Rectal smooth muscle tissue (tissue), 1 donor: ENCODE measurements at regions not wholly inside any gene's neighbourhood (a gene's known extent, or its start where the extent isn't known, plus 50 kb on each side); places are given as distances from the start of the nearest gene placed in this dataset.
"Not testable (repeated sequence)": the region's sequence is repeated elsewhere in the genome, so short reads cannot be mapped to it uniquely, and the experiment has no call there.

Source experiments
- H3K27ac ChIP-seq: one replicate; pipeline ENCODE4 v1.7.0; 2013; ENCODE audit warnings: low read depth, low read length, inconsistent platforms
- H3K27me3 ChIP-seq: one replicate; pipeline ENCODE4 v1.7.0; 2013; ENCODE audit warnings: low read length; ENCODE audit not compliant: control insufficient read depth, insufficient read depth
- H3K36me3 ChIP-seq: one replicate; pipeline ENCODE4 v1.7.0; 2013; ENCODE audit warnings: low read length; ENCODE audit not compliant: control insufficient read depth, insufficient read depth
- H3K4me1 ChIP-seq: one replicate; pipeline ENCODE4 v1.7.0; 2013; ENCODE audit warnings: low read length; ENCODE audit not compliant: control insufficient read depth, insufficient read depth
- H3K4me3 ChIP-seq: one replicate; pipeline ENCODE4 v1.7.0; 2013; ENCODE audit warnings: low read length
- H3K9ac ChIP-seq: one replicate; pipeline ENCODE4 v1.7.0; 2013; ENCODE audit warnings: low read length

DNA sequence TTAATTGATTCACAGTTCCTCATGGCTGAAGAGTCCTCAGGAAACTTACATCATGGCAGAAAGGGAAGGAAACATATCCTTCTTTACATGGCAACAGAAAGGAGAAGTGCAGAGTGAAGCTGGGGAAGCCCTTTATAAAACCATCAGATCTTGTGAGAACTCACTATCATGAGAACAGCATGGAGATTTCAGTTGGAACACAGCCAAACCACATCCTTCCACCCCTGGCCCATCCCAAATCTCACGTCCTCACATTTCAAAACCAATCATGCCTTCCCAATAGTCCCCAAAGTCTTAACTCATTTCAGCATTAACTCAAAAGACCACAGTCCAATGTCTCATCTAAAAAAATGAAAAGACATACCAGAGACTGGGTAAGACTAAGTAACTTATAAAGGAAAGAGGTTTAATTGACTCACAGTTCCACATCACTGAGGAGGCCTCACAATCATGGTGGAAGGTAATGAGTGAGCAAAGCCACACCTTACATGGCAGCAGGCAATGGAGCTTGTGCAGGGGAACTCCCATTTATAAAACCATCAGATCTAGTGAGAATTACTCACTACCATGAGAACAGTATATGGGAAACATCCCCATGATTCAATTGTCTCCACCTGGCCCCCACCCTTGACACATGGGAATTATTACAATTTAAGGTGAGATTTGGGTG lies 105.2 kb downstream of the MRPL39 start:
- H3K9ac ChIP-seq = no peak overlapping the region
- H3K27ac ChIP-seq = no peak overlapping the region
- no peaks in the 10 kb centered on the region for H3K27me3 ChIP-seq
- H3K36me3 ChIP-seq = no peaks in the 10 kb centered on the region
- no peak overlapping the region for H3K4me3 ChIP-seq
- no peaks in the 10 kb centered on the region for H3K4me1 ChIP-seq

DNA sequence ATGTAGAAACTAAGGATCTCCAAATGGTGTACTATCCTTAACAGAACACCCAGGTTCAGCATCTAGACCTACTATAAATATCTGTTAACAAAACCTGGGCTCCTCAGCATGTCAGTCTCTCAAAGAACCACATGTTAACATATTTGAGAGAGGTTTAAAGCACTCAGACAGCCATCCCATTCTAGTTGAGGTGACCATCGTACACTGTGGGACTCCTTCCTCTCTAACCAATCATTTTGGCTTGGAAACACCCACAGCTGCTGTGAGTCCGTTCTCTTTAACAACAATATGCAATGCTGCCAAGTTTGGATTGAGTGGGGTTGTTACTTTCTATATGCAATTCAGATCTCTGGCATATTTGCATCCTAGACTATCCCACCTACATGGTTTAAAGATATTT lies 105.8 kb downstream of the MRPL39 start:
- Histone ChIP-seq H3K36me3 (no peaks in the 10 kb centered on the region), H3K4me3 (no peak overlapping the region), H3K4me1 (no peaks in the 10 kb centered on the region), H3K9ac (no peak overlapping the region), H3K27ac (no peak overlapping the region), H3K27me3 (no peaks in the 10 kb centered on the region)

DNA sequence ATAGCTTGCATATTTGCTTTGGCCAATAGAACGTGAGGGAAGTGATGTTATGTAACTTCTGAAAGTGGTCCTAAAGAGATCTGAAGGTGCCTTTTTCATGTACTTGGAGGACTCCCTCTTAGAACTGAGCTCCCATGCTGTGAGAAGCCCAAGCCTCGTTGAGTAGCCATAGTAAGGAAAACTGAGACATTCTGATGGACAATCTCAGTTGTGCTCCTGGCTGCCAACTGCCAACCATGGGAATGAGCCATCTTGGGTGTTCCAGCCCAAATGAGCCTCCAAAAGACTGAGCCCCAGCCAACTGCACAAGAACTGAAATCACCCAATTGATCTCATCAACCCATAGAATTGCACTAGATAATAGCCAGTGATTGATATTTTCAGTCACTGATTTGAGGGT lies 106.7 kb downstream of the MRPL39 start:
- no peak overlapping the region for H3K27ac ChIP-seq
- H3K9ac ChIP-seq = no peak overlapping the region
- no peaks in the 10 kb centered on the region for H3K4me1 ChIP-seq
- no peaks in the 10 kb centered on the region for H3K36me3 ChIP-seq
- no peak overlapping the region for H3K4me3 ChIP-seq
- H3K27me3 ChIP-seq = no peaks in the 10 kb centered on the region

DNA sequence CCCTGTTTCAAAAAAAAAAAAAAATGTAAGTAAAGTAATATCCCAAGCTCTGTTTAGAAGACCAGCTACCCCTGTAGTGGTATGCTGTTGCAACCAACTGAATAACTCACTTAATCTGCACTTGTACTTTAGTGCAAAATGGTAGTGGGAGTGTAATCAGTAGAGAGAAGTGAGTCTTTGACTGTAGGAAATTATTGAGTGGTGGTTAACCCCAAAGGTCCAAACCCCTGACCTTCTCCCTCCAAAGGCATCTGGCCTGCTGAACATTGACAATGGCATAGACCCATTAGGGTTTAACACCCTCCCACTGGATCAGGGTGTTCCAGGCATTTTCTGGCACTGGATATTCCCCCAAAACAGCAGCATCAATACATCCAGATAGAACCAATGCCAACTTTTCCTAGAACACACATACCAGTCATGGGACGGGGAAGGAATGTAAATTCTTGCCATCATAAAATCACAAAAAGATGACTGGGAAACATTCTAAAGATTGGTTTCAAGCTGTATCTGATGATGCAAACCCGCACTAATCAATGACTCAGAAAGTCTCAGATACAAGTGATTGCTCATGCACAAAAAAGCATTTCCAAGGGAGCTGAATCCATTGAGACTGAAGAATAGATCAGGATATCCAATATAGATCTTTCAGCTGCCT lies 110.3 kb downstream of the MRPL39 start:
- Histone ChIP-seq H3K27me3 (no peaks in the 10 kb centered on the region), H3K27ac (no peak overlapping the region), H3K4me3 (no peak overlapping the region), H3K9ac (no peak overlapping the region), H3K36me3 (no peaks in the 10 kb centered on the region), H3K4me1 (no peaks in the 10 kb centered on the region)

DNA sequence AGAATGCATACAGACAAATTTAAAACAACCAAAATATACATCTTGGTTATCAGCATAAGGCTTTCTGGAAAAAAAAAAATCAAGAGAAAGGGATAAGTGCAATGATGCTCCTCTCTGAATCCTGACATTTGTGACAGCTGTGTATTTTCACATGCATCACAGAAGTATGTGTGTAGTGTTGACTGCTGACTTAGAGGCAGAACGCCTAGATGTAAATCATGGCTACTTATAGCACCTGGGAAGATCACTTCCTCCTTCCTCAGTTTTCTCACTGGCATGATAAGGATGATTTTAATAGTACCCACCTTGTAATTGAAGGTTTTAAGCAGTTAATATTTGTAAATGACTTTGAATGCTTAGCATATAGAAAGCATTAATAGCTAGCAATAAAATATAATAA lies 112.5 kb downstream of the MRPL39 start:
- Histone ChIP-seq H3K9ac (no peak overlapping the region), H3K36me3 (no peaks in the 10 kb centered on the region), H3K4me3 (no peak overlapping the region), H3K4me1 (no peaks in the 10 kb centered on the region), H3K27me3 (no peaks in the 10 kb centered on the region), H3K27ac (no peak overlapping the region)

DNA sequence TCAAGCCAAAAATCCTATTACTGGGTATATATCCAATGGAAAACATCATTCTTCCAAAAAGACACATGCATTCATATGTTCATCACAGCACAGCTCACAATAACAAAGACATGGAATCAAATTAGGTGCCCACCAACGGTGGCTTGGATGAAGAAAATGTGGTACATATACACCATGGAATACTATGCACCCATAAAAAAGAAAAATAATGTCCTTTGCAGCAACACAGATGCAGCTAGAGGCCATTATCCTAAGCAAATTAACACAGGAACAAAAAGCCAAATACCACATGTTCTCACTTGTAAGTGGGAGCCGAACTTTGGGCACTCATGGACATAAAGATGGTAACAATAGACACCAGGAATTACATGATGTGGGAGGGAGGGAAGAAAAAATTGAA lies 113.6 kb downstream of the MRPL39 start:
- Histone ChIP-seq H3K27me3 (no peaks in the 10 kb centered on the region), H3K27ac (no peak overlapping the region), H3K4me3 (no peak overlapping the region), H3K36me3 (no peaks in the 10 kb centered on the region), H3K4me1 (no peaks in the 10 kb centered on the region), H3K9ac (no peak overlapping the region)

DNA sequence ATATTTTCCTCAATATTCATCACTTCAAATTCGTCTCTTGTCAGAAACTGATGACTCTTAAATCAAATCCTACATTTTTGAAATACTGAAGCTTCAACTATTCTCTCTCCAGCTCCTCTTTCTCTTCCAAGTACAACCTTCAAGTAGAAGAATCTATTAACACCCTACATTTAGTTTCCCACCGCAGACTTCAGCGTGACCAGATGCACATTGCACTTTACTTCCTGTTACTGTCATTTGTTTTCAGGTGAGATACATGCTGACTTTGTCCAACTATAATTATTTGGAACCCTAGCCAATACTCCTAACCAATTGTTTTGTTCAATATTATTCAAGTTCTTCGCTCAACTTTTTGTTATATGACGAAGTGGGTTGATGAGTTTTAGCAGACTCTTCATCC lies 116.0 kb downstream of the MRPL39 start:
- H3K27ac ChIP-seq = no peak overlapping the region
- H3K4me1 ChIP-seq = no peaks in the 10 kb centered on the region
- H3K4me3 ChIP-seq = no peak overlapping the region
- no peaks in the 10 kb centered on the region for H3K36me3 ChIP-seq
- H3K9ac ChIP-seq = no peak overlapping the region
- no peaks in the 10 kb centered on the region for H3K27me3 ChIP-seq

DNA sequence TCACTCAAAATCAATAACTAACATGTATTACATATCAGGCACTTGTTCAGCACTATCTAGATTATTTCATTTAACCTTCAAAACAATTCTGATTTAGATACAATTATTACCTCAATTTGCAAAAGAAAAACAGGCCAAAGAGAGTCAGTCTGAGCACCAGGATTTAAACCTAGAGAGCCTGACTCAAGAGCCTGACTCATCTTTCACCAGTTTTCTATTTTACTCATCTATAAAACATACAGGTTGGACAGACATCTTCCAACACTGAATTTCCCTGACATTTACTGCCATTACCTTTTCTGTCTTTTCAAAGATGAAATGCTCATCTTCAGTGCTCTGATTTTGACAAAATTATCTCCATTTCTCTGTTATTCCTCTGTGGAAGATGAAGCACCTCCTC lies 116.5 kb downstream of the MRPL39 start:
- H3K4me1 ChIP-seq = no peaks in the 10 kb centered on the region
- no peak overlapping the region for H3K4me3 ChIP-seq
- no peak overlapping the region for H3K27ac ChIP-seq
- no peaks in the 10 kb centered on the region for H3K27me3 ChIP-seq
- no peaks in the 10 kb centered on the region for H3K36me3 ChIP-seq
- no peak overlapping the region for H3K9ac ChIP-seq

DNA sequence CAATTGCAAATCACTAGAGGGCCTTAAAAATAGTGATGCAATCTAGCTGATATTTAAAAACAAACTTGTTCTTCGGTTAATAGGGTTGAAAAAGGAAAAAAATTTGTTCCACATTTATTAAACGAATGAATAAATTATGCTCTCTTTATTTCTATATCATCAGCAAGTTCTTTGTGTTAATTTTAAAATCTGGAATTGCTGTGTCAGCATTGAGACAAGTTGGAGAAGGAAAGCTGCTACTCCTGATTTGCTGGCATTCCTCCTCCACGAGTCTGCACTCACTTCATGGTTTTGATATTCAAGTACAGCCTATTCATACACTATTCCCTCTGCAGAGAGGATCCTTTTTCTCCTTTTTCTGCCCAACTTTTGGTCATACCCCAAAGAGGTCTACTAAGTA lies 117.6 kb downstream of the MRPL39 start:
- Histone ChIP-seq H3K4me1 (no peaks in the 10 kb centered on the region), H3K9ac (no peak overlapping the region), H3K36me3 (no peaks in the 10 kb centered on the region), H3K4me3 (no peak overlapping the region), H3K27me3 (no peaks in the 10 kb centered on the region), H3K27ac (no peak overlapping the region)

DNA sequence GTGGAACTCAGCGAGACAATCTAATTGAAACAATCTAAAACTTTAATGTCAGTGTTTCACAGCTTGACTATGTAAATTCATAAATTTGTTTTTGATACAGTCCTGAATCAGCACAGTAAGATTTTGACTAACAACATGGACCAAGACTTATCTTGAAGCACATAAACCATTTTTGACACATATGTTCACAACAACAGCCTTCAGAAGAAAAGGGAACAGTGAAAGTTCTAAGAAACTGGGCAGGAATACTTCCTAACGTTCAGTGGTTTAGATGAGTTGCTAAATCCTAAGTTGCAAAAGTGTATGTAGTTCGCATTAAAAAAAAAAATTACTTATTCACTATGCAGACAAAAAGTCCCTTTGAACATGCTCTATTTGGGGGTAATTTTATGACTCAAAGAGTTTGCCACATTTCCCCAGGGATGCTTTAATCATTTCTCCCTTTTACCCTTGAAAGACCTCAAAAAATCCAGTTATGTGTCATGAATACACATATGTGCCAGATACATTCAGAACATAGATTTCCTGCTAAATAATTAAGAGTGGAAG lies 120.2 kb downstream of the MRPL39 start:
- H3K9ac ChIP-seq = no peak overlapping the region
- H3K27me3 ChIP-seq = no peaks in the 10 kb centered on the region

DNA sequence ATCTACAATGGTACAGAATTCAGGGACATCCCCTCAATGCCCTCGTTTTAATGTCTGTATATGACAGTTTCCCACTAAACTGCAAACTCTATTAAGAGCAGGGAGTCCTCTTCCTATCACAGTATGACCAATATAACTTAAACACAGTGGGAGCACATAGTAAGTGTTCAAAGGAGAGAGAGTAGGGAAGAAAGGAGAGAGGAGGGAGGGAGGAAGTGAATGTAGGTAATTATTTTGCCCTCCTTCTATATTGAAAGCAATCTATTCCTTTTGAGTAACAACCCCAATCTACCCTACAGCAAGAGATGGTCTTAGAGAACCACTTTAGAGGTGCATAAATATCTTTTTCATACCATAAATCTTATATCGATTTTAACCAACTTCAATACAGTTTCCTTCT lies 121.4 kb downstream of the MRPL39 start:
- Histone ChIP-seq H3K4me3 (no peak overlapping the region), H3K9ac (no peak overlapping the region)

More for the DNA sequence above, 120.2 kb downstream of the MRPL39 start:
- no peak overlapping the region for H3K27ac ChIP-seq
- H3K4me1 ChIP-seq = no peaks in the 10 kb centered on the region
- no peaks in the 10 kb centered on the region for H3K36me3 ChIP-seq
- no peak overlapping the region for H3K4me3 ChIP-seq

DNA sequence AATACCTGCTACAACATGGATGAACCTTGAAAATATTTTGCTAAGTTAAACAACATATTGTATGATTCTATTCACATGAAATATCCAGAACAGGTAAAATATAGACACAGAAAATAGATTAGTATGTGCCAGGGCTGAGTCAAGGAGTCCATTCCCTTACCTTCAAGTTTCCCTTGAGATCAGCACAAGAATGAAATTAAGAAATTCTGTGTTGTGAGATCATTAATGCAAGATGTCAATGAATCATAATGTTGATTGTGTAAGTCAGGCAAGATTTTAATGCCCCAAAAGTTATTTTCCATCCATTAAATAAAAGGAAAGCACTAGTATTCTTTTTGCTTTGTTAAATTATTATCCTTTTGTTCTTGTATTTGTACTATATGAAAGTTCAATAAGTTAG lies 139.4 kb downstream of the MRPL39 start:
- no peak overlapping the region for H3K27ac ChIP-seq
- no peaks in the 10 kb centered on the region for H3K4me1 ChIP-seq
- no peaks in the 10 kb centered on the region for H3K27me3 ChIP-seq
- no peak overlapping the region for H3K4me3 ChIP-seq
- H3K36me3 ChIP-seq = no peaks in the 10 kb centered on the region
- H3K9ac ChIP-seq = no peak overlapping the region

More for the DNA sequence above, 121.4 kb downstream of the MRPL39 start:
- Histone ChIP-seq H3K36me3 (no peaks in the 10 kb centered on the region), H3K27me3 (no peaks in the 10 kb centered on the region), H3K4me1 (no peaks in the 10 kb centered on the region), H3K27ac (no peak overlapping the region)

DNA sequence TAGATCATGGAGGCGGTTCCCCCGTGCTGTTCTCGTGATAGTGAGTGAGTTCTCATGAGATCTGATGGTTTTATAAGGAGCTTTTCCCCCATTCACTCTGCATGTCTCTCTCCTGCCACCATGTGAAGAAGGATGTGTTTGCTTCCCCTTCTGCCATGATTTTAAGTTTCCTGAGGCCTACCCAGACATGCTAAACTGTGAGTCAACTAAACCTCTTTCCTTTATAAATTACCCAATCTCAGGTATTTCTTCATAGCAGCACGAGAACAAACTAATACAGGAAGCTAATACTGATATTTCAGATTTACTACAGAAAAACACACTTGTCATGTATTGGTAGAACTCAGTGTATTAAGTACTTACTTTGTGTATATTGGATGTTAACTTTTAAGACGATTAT lies 140.2 kb downstream of the MRPL39 start:
- H3K27me3 ChIP-seq, H3K4me1 ChIP-seq, H3K4me3 ChIP-seq, H3K27ac ChIP-seq, H3K36me3 ChIP-seq, H3K9ac ChIP-seq: not testable (repeated sequence)
